ENCODE measurements at regions not wholly inside any gene's neighbourhood (a gene's known extent, or its start where the extent isn't known, plus 50 kb on each side); places are given as distances from the start of the nearest gene placed in this dataset.

DNA sequence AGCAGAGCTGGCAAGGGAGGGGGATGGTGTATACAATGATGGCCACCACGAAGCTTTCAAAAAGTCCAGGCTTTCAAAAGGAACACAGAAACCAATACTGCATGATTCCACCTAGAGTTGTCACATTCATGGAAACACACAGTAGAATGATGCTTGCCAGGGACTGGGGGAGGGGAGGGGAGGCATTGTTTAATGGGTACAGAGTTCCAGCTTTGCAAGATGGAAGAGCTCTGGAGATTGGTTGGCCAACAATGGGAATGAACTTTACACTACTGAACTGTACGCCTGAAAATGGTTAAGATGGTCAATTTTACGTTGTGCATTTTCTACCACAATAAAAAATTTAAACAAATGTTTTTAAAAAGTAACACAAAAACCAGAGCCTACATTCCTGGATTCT lies 104.5 kb upstream of the KDM7A start:
- TF ChIP-seq CTCF (conservative IDR thresholded peaks at IDR 0.05; ENCODE audit: low read length) (no peak), EZH2phosphoT487 (IDR thresholded peaks at IDR 0.05; ENCODE audit: borderline replicate concordance) (no peak)
